ENCODE measurements at regions not wholly inside any gene's neighbourhood (a gene's known extent, or its start where the extent isn't known, plus 50 kb on each side); places are given as distances from the start of the nearest gene placed in this dataset.
"Not testable (repeated sequence)": the region's sequence is repeated elsewhere in the genome, so short reads cannot be mapped to it uniquely, and the experiment has no call there.

GRCh38 chr12:127127897-127128296 lies 1139.1 kb upstream of the TMEM132C start:
- peak overlapping the region; percentile 96 for H3K27ac ChIP-seq (ENCODE audit: poor library complexity, severe bottlenecking)

GRCh38 chr12:127130506-127131124 lies 1136.4 kb upstream of the TMEM132C start:
- DNase-seq (ENCODE audit: low spot score): no peak
- ATAC-seq (ENCODE audit: low read depth): no peak
- H3K4me3 ChIP-seq (ENCODE audit: severe bottlenecking): no peak overlapping the region
- no peak for TF ChIP-seq CTCF (IDR thresholded peaks at IDR 0.05; ENCODE audit: poor library complexity, severe bottlenecking)
- peaks cover 16% of the 10 kb centered on the region for H3K4me1 ChIP-seq (ENCODE audit: insufficient read depth, poor library complexity, severe bottlenecking)
- H3K27me3 ChIP-seq (ENCODE audit: insufficient read depth, poor library complexity, severe bottlenecking): no peaks in the 10 kb centered on the region
- H3K27ac ChIP-seq (ENCODE audit: poor library complexity, severe bottlenecking): no peak overlapping the region
- H3K9me3 ChIP-seq (ENCODE audit: severe bottlenecking): no peaks in the 10 kb centered on the region
- no peaks in the 10 kb centered on the region for H3K36me3 ChIP-seq (ENCODE audit: low read depth)

More at GRCh38 chr12:127127897-127128296, 1139.1 kb upstream of the TMEM132C start:
- H3K4me3 ChIP-seq (ENCODE audit: severe bottlenecking): no peak overlapping the region
- no peaks in the 10 kb centered on the region for H3K9me3 ChIP-seq (ENCODE audit: severe bottlenecking)
- peaks cover 20% of the 10 kb centered on the region for H3K4me1 ChIP-seq (ENCODE audit: insufficient read depth, poor library complexity, severe bottlenecking)
- no peaks in the 10 kb centered on the region for H3K36me3 ChIP-seq (ENCODE audit: low read depth)
- DNase-seq (ENCODE audit: low spot score): no peak
- H3K27me3 ChIP-seq (ENCODE audit: insufficient read depth, poor library complexity, severe bottlenecking): no peaks in the 10 kb centered on the region
- no peak for TF ChIP-seq CTCF (IDR thresholded peaks at IDR 0.05; ENCODE audit: poor library complexity, severe bottlenecking)
- ATAC-seq (ENCODE audit: low read depth): no peak

- ATAC-seq (ENCODE audit: low read depth): no peak
- no peak overlapping the region for H3K27ac ChIP-seq (ENCODE audit: poor library complexity, severe bottlenecking)
- peak; percentile 9 for TF ChIP-seq CTCF (IDR thresholded peaks at IDR 0.05; ENCODE audit: poor library complexity, severe bottlenecking)
- H3K4me3 ChIP-seq (ENCODE audit: severe bottlenecking): no peak overlapping the region
- DNase-seq (ENCODE audit: low spot score): no peak
- H3K9me3 ChIP-seq (ENCODE audit: severe bottlenecking): no peaks in the 10 kb centered on the region
- H3K27me3 ChIP-seq (ENCODE audit: insufficient read depth, poor library complexity, severe bottlenecking): no peaks in the 10 kb centered on the region
- H3K4me1 ChIP-seq (ENCODE audit: insufficient read depth, poor library complexity, severe bottlenecking): no peaks in the 10 kb centered on the region
- H3K36me3 ChIP-seq (ENCODE audit: low read depth): no peaks in the 10 kb centered on the region
Observed at GRCh38 chr12:127133675-127134335, 1133.2 kb upstream of the TMEM132C start.

- ATAC-seq (ENCODE audit: low read depth): not testable (repeated sequence)
Observed at GRCh38 chr12:127140864-127141484, 1126.0 kb upstream of the TMEM132C start.

GRCh38 chr12:127143020-127143419 lies 1124.0 kb upstream of the TMEM132C start:
- Histone ChIP-seq H3K4me1 (ENCODE audit: insufficient read depth, poor library complexity, severe bottlenecking) (peaks cover 4% of the 10 kb centered on the region), H3K27me3 (ENCODE audit: insufficient read depth, poor library complexity, severe bottlenecking) (no peaks in the 10 kb centered on the region), H3K9me3 (ENCODE audit: severe bottlenecking) (no peaks in the 10 kb centered on the region), H3K27ac (ENCODE audit: poor library complexity, severe bottlenecking) (no peak overlapping the region), H3K36me3 (ENCODE audit: low read depth) (no peaks in the 10 kb centered on the region), H3K4me3 (ENCODE audit: severe bottlenecking) (no peak overlapping the region)
- TF ChIP-seq CTCF (IDR thresholded peaks at IDR 0.05; ENCODE audit: poor library complexity, severe bottlenecking): no peak
- ATAC-seq (ENCODE audit: low read depth): no peak
- no peak for DNase-seq (ENCODE audit: low spot score)

More at GRCh38 chr12:127140864-127141484, 1126.0 kb upstream of the TMEM132C start:
- DNase-seq (ENCODE audit: low spot score); H3K27me3 ChIP-seq (ENCODE audit: insufficient read depth, poor library complexity, severe bottlenecking); H3K36me3 ChIP-seq (ENCODE audit: low read depth); H3K4me1 ChIP-seq (ENCODE audit: insufficient read depth, poor library complexity, severe bottlenecking); H3K4me3 ChIP-seq (ENCODE audit: severe bottlenecking); H3K27ac ChIP-seq (ENCODE audit: poor library complexity, severe bottlenecking); H3K9me3 ChIP-seq (ENCODE audit: severe bottlenecking): not testable (repeated sequence)
